ENCODE measurements at regions not wholly inside any gene's neighbourhood (a gene's known extent, or its start where the extent isn't known, plus 50 kb on each side); places are given as distances from the start of the nearest gene placed in this dataset.

- Histone ChIP-seq H2AFZ (ENCODE audit: low read depth, low read length) (no peak overlapping the region), H3K9me3 (replicated peaks; ENCODE audit: control insufficient read depth, insufficient read depth, low read length) (no peaks in the 10 kb centered on the region), H3K9me1 (replicated peaks; ENCODE audit: control insufficient read depth, extremely low read depth, insufficient read depth, low read length) (no peaks in the 10 kb centered on the region), H3K4me2 (ENCODE audit: insufficient read depth, low read length) (no peak overlapping the region), H3K27me3 (ENCODE audit: control insufficient read depth in 2 of 2, insufficient read depth in 2 of 2, low read length in 2 of 2) (no peaks in the 10 kb centered on the region), H4K20me1 (replicated peaks; ENCODE audit: control insufficient read depth, extremely low read depth, insufficient read depth, low read length) (no peaks in the 10 kb centered on the region), H3K4me3 (replicated peaks in 1 of 3; ENCODE audit: insufficient read depth in 1 of 3, low read depth in 1 of 3, low read length in 3 of 3) (no peak overlapping the region), H3K4me1 (ENCODE audit: control insufficient read depth, extremely low read depth, insufficient read depth, low read length) (no peaks in the 10 kb centered on the region), H3K27ac (ENCODE audit: insufficient read depth, low read depth, low read length) (no peak overlapping the region), H3K79me2 (ENCODE audit: control insufficient read depth, insufficient read depth, low read length) (no peaks in the 10 kb centered on the region), H3K36me3 (ENCODE audit: control insufficient read depth in 2 of 2, extremely low read depth in 1 of 2, insufficient read depth in 2 of 2, low read length in 2 of 2) (no peaks in the 10 kb centered on the region), H3K9ac (replicated peaks; ENCODE audit: extremely low read depth, insufficient read depth, low read length) (no peak overlapping the region)
- CTCF ChIA-PET = no interaction called here
- POLR2A ChIA-PET = no interaction called here
- DNase-seq (ENCODE audit: low read depth, low spot score) (no peak), FAIRE-seq (no peak)
- dilution Hi-C loops (cut with MboI; ENCODE audit: extremely low pct_ligation_motif_present, low sequenced_read_pairs) = no loop called here
- intact Hi-C loops (cut with micrococcal nuclease) = no loop called here
- no TSS peak for BruUV-seq (replicated peaks)
- TF ChIP-seq POLR2AphosphoS5 (IDR thresholded peaks at IDR 0.05; ENCODE audit: insufficient read depth, low read depth, low read length) (no peak), MAX (IDR thresholded peaks at IDR 0.05; ENCODE audit: insufficient read depth, insufficient read length) (no peak), CTCF (IDR thresholded peaks at IDR 0.05; ENCODE audit: extremely low read depth in 1 of 2, insufficient read depth in 1 of 2, low read depth in 1 of 2, low read length in 2 of 2) (no peak), JUN (IDR thresholded peaks at IDR 0.05; ENCODE audit: borderline replicate concordance, insufficient read depth, insufficient read length, low read depth) (no peak), EZH2 (IDR thresholded peaks at IDR 0.05; ENCODE audit: borderline replicate concordance, low read depth, low read length, severe bottlenecking) (no peak), MYC (IDR thresholded peaks at IDR 0.05; ENCODE audit: low read depth, low read length) (no peak), FOS (IDR thresholded peaks at IDR 0.05; ENCODE audit: borderline replicate concordance, insufficient read depth, low read length) (no peak), POLR2A (IDR thresholded peaks at IDR 0.05; ENCODE audit: low read depth, low read length) (no peak), GATA2 (IDR thresholded peaks at IDR 0.05; ENCODE audit: insufficient read depth, insufficient read length, low read depth, low read length) (no peak)
Observed at GRCh38 chr7:20894806-20895205, 108.1 kb upstream of the SP8 start.

All from endothelial cell of umbilical vein (primary cell).